ENCODE measurements at regions not wholly inside any gene's neighbourhood (a gene's known extent, or its start where the extent isn't known, plus 50 kb on each side); places are given as distances from the start of the nearest gene placed in this dataset.

- POLR2A ChIA-PET = no interaction called here
- TF ChIP-seq ZNF639 (tag by site-specific recombination; IDR thresholded peaks at IDR 0.05) (no peak), ZNF155 (tag by site-specific recombination; IDR thresholded peaks at IDR 0.05) (no peak), ZBTB21 (tag by site-specific recombination; IDR thresholded peaks at IDR 0.05) (no peak), ZNF138 (tag by site-specific recombination; IDR thresholded peaks at IDR 0.05; ENCODE audit: borderline replicate concordance) (no peak), ZNF394 (tag by site-specific recombination; IDR thresholded peaks at IDR 0.05; ENCODE audit: borderline replicate concordance) (no peak), ZFP37 (tag by site-specific recombination; IDR thresholded peaks at IDR 0.05) (no peak), TCF7L2 (IDR thresholded peaks at IDR 0.05; ENCODE audit: borderline replicate concordance, low read depth, low read length) (no peak), MZF1 (tag by site-specific recombination; IDR thresholded peaks at IDR 0.05; ENCODE audit: borderline replicate concordance) (no peak)
- TF ChIP-seq, protein P1, sequence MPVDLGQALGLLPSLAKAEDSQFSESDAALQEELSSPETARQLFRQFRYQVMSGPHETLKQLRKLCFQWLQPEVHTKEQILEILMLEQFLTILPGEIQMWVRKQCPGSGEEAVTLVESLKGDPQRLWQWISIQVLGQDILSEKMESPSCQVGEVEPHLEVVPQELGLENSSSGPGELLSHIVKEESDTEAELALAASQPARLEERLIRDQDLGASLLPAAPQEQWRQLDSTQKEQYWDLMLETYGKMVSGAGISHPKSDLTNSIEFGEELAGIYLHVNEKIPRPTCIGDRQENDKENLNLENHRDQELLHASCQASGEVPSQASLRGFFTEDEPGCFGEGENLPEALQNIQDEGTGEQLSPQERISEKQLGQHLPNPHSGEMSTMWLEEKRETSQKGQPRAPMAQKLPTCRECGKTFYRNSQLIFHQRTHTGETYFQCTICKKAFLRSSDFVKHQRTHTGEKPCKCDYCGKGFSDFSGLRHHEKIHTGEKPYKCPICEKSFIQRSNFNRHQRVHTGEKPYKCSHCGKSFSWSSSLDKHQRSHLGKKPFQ (tag by site-specific recombination; IDR thresholded peaks at IDR 0.05) = no peak
- TF ChIP-seq, protein P2, sequence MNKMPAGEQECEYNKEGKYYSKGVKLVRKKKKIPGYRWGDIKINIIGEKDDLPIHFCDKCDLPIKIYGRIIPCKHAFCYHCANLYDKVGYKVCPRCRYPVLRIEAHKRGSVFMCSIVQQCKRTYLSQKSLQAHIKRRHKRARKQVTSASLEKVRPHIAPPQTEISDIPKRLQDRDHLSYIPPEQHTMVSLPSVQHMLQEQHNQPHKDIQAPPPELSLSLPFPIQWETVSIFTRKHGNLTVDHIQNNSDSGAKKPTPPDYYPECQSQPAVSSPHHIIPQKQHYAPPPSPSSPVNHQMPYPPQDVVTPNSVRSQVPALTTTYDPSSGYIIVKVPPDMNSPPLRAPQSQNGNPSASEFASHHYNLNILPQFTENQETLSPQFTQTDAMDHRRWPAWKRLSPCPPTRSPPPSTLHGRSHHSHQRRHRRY (tag by site-specific recombination; IDR thresholded peaks at IDR 0.05) = no peak
- no peaks in the 10 kb centered on the region for H3K4me1 ChIP-seq (ENCODE audit: control insufficient read depth, insufficient read depth, low read length)
- no peaks in the 10 kb centered on the region for H3K36me3 ChIP-seq (ENCODE audit: control insufficient read depth in 2 of 2, insufficient read depth in 1 of 2, low read length in 2 of 2)
- no peaks in the 10 kb centered on the region for H3K9me3 ChIP-seq (ENCODE audit: control insufficient read depth, insufficient read depth, low read depth, low read length)
- no peak overlapping the region for H3K4me3 ChIP-seq (ENCODE audit: low read depth, low read length)
- CTCF ChIA-PET = no interaction called here
- H3K27ac ChIP-seq (ENCODE audit: extremely low read depth, low read depth, low read length) = no peak overlapping the region
Measured at GRCh38 chr3:153978006-153978405, 143.2 kb upstream of the ARHGEF26 start.

DNA sequence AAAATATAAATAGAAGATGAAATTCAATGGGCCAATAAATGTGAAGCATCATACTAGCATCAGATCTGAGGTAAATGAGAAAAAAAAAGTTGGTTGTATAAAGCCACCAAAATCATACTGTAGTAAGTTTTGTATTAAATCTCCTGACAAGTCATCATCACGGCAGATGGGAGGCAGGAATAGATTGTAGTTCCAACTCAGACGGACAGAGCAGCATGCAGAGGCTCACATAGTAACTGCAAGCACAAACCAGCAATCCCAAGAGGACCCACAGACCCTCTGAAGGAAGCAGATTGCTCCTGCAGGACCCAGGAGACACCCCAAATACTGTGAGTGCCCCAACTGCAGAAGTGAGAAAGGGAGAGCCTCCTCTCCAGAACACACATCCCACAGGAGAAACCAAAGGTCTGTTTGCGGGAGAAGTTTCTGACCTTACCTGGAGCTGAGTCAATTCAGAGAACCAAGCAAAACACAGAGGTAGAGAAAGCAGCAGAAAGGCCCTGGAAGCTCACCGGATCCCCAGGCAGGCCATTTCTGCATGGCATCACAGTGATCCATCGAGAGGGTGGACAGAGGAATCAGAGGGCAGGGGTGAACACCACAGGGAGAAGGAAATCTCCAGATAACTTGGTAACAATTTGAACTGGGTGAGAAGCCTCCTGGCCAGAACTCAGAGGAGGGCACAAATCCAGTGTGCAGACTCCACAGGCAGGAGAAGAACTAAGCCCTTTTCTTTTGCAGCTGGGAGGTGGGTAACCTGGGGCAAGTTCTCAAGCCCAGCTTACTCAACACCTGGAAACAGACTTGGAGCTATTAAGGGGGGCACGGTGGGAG is 141.6 kb upstream of the ARHGEF26 start:
- H3K27ac ChIP-seq (ENCODE audit: extremely low read depth, low read depth, low read length) = no peak overlapping the region
- no peak overlapping the region for H3K4me3 ChIP-seq (ENCODE audit: low read depth, low read length)
- no peaks in the 10 kb centered on the region for H3K9me3 ChIP-seq (ENCODE audit: control insufficient read depth, insufficient read depth, low read depth, low read length)
- CTCF ChIA-PET = interaction anchor here (1.0 kb wide), 1 partner anchor 67 kb away, joined by 3 read pairs; no protein-coding TSS in a partner anchor
- POLR2A ChIA-PET = no interaction called here
- TF ChIP-seq ZNF626 (tag by site-specific recombination; IDR thresholded peaks at IDR 0.05) = no peak
- TF ChIP-seq ZNF146 (tag by site-specific recombination; IDR thresholded peaks at IDR 0.05) = no peak
- no peak for TF ChIP-seq KLF7 (tag by site-specific recombination; IDR thresholded peaks at IDR 0.05; ENCODE audit: borderline replicate concordance)
- no peak for TF ChIP-seq ZNF449 (tag by site-specific recombination; IDR thresholded peaks at IDR 0.05)
- no peak for TF ChIP-seq ZBTB8A (tag by site-specific recombination; IDR thresholded peaks at IDR 0.05)
- H3K4me1 ChIP-seq (ENCODE audit: control insufficient read depth, insufficient read depth, low read length) = no peaks in the 10 kb centered on the region
- H3K36me3 ChIP-seq (ENCODE audit: control insufficient read depth in 2 of 2, insufficient read depth in 1 of 2, low read length in 2 of 2) = no peaks in the 10 kb centered on the region

DNA sequence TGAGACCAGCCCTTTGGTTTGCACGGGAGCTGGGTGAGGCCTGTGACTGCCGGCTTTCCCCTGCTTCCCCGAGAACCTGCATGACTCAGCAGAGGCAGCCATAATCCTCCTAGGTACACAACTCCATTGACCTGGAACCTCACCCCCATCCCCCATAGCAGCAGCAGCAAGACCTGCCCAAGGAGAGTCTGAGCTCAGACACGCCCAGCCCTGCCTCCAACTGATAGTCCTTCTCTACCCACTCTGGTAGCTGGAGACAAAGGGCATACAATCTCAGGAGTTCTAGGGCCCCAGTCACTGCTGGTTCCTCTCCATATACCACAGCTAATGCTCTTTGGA is 141.0 kb upstream of the ARHGEF26 start:
- H3K27ac ChIP-seq (ENCODE audit: extremely low read depth, low read depth, low read length) = no peak overlapping the region
- H3K4me3 ChIP-seq (ENCODE audit: low read depth, low read length) = no peak overlapping the region
- ChIA-PET POLR2A (no interaction called here), CTCF (interaction anchor here (0.6 to 1.0 kb wide), 2 partner anchors 68 to 144 kb away, joined by 3 read pairs; no protein-coding TSS in a partner anchor)
- no peaks in the 10 kb centered on the region for H3K36me3 ChIP-seq (ENCODE audit: control insufficient read depth in 2 of 2, insufficient read depth in 1 of 2, low read length in 2 of 2)
- no peaks in the 10 kb centered on the region for H3K9me3 ChIP-seq (ENCODE audit: control insufficient read depth, insufficient read depth, low read depth, low read length)
- no peaks in the 10 kb centered on the region for H3K4me1 ChIP-seq (ENCODE audit: control insufficient read depth, insufficient read depth, low read length)
- TF ChIP-seq, protein P3, sequence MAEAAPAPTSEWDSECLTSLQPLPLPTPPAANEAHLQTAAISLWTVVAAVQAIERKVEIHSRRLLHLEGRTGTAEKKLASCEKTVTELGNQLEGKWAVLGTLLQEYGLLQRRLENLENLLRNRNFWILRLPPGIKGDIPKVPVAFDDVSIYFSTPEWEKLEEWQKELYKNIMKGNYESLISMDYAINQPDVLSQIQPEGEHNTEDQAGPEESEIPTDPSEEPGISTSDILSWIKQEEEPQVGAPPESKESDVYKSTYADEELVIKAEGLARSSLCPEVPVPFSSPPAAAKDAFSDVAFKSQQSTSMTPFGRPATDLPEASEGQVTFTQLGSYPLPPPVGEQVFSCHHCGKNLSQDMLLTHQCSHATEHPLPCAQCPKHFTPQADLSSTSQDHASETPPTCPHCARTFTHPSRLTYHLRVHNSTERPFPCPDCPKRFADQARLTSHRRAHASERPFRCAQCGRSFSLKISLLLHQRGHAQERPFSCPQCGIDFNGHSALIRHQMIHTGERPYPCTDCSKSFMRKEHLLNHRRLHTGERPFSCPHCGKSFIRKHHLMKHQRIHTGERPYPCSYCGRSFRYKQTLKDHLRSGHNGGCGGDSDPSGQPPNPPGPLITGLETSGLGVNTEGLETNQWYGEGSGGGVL (tag by site-specific recombination; IDR thresholded peaks at IDR 0.05) = no peak
- TF ChIP-seq ZNF292 (tag by site-specific recombination; IDR thresholded peaks at IDR 0.05; ENCODE audit: borderline replicate concordance, low read depth) = no peak
- no peak for TF ChIP-seq ZFHX2 (tag by site-specific recombination; conservative IDR thresholded peaks at IDR 0.05)
- no peak for TF ChIP-seq MZF1 (tag by site-specific recombination; IDR thresholded peaks at IDR 0.05; ENCODE audit: borderline replicate concordance)
- no peak for TF ChIP-seq ZBTB1 (tag by site-specific recombination; IDR thresholded peaks at IDR 0.05)
- TF ChIP-seq ZNF266 (tag by site-specific recombination; IDR thresholded peaks at IDR 0.05; ENCODE audit: low read depth) = no peak
- TF ChIP-seq SALL2 (tag by site-specific recombination; IDR thresholded peaks at IDR 0.05; ENCODE audit: borderline replicate concordance) = no peak
- TF ChIP-seq ZNF558 (tag by site-specific recombination; IDR thresholded peaks at IDR 0.05) = no peak
- no peak for TF ChIP-seq ZNF157 (tag by site-specific recombination; IDR thresholded peaks at IDR 0.05)
- TF ChIP-seq ZNF660 (tag by site-specific recombination; IDR thresholded peaks at IDR 0.05) = no peak

Measured in HEK293 (cell line).